ENCODE measurements at regions not wholly inside any gene's neighbourhood (a gene's known extent, or its start where the extent isn't known, plus 50 kb on each side); places are given as distances from the start of the nearest gene placed in this dataset.

GRCh38 chr7:375321-375831 lies 85.4 kb downstream of the FOXL3 start:
- Mint-ChIP-seq H3K4me3 (no peak overlapping the region), H3K9me3 (no peaks in the 10 kb centered on the region), H3K27ac (no peak overlapping the region), H3K27me3 (ENCODE audit: low read depth) (no peaks in the 10 kb centered on the region), H3K4me1 (ENCODE audit: low read depth) (peaks cover 8% of the 10 kb centered on the region), H3K36me3 (ENCODE audit: low read depth) (no peaks in the 10 kb centered on the region)
- CTCF ChIA-PET, result no interaction called here
- no peak for DNase-seq
- intact Hi-C loops (cut with micrococcal nuclease), result no loop called here

GRCh38 chr7:375901-376305 lies 85.9 kb downstream of the FOXL3 start:
- Mint-ChIP-seq H3K4me3 (no peak overlapping the region), H3K27ac (no peak overlapping the region), H3K9me3 (no peaks in the 10 kb centered on the region), H3K4me1 (ENCODE audit: low read depth) (peaks cover 11% of the 10 kb centered on the region), H3K27me3 (ENCODE audit: low read depth) (no peaks in the 10 kb centered on the region), H3K36me3 (ENCODE audit: low read depth) (no peaks in the 10 kb centered on the region)
- no peak for DNase-seq
- CTCF ChIA-PET, result no interaction called here
- intact Hi-C loops (cut with micrococcal nuclease), result no loop called here

GRCh38 chr7:376306-377079 lies 86.5 kb downstream of the FOXL3 start:
- CTCF ChIA-PET, result no interaction called here
- Mint-ChIP-seq H3K27ac (no peak overlapping the region), H3K36me3 (ENCODE audit: low read depth) (no peaks in the 10 kb centered on the region), H3K4me3 (no peak overlapping the region), H3K9me3 (no peaks in the 10 kb centered on the region), H3K27me3 (ENCODE audit: low read depth) (no peaks in the 10 kb centered on the region), H3K4me1 (ENCODE audit: low read depth) (peaks cover 16% of the 10 kb centered on the region)
- no peak for DNase-seq
- intact Hi-C loops (cut with micrococcal nuclease), result no loop called here

DNA sequence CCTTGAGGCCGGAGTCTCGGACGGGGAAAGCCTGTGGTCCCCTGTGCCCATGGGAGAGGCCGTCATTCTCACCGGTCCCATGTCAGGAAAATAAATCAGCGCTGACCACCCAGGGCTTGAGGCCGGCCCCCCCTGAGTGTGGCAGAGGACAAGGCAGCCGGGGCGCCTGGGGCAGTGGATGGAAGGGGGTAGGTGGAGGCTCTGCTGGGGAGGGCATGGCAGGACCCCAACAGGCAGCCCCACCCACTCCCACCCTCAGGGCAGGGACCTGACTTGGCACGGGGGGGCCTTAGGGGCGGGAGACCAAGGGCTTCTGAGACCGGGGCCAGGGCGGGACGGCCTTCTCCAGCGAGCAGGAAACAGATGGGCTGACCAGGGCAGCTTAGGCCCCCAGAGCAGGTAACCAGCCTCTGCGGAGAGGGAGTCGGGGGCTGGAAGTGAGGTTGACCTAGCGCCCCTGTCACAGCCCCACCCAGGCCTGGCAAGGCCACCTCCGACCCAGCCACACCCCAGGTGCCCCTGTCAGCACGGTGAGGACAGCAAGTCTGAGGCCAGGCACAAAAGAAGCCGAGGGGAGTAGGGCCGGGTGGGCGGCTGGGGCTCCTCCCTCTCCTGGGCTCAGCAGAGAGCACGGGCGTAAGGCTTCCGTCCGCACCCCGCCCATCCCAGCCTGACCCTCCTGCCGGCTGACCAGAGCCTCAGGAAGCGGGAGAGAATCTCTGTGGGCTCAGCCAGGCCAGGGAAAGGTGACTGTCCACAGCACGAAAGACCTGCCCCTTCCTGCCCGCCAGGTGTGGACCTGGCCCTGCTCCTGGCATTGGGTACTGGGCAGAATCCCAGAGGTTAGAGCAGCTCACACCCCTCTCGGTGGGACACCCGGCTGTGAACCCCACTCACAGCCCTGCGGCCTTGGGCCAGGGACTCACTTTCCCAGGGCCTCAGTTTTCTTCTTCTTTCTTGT lies 87.4 kb downstream of the FOXL3 start:
- H3K9me3 Mint-ChIP-seq, result no peaks in the 10 kb centered on the region
- no peaks in the 10 kb centered on the region for H3K36me3 Mint-ChIP-seq (ENCODE audit: low read depth)
- H3K27me3 Mint-ChIP-seq (ENCODE audit: low read depth), result no peaks in the 10 kb centered on the region
- CTCF ChIA-PET, result no interaction called here
- H3K4me3 Mint-ChIP-seq, result no peak overlapping the region
- intact Hi-C loops (cut with micrococcal nuclease), result no loop called here
- H3K4me1 Mint-ChIP-seq (ENCODE audit: low read depth), result peaks cover 25% of the 10 kb centered on the region
- peak; percentile 4 for DNase-seq
- H3K27ac Mint-ChIP-seq, result no peak overlapping the region

DNA sequence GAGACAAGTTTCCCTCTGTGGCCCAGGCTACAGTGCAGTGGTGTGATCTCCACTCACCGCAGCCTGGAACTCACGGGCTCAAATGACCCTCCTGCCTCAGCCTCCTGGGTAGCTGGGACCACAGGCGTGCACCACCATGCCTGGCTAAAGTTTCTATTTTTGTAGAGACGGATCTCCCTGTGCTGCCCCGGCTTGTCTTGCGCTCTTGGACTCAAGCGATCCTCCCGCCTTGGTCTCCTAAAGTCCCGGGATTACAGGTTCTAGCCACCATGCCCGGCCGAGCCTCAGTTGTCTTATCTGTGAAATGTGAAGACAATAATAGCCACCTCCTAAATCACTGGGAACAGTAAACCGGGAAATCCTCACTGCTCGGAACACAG lies 88.1 kb downstream of the FOXL3 start:
- Mint-ChIP-seq H3K4me3 (no peak overlapping the region), H3K36me3 (ENCODE audit: low read depth) (no peaks in the 10 kb centered on the region), H3K4me1 (ENCODE audit: low read depth) (peaks cover 28% of the 10 kb centered on the region), H3K9me3 (peaks cover 4% of the 10 kb centered on the region), H3K27ac (no peak overlapping the region), H3K27me3 (ENCODE audit: low read depth) (no peaks in the 10 kb centered on the region)
- intact Hi-C loops (cut with micrococcal nuclease), result no loop called here
- peak; percentile 4 for DNase-seq
- CTCF ChIA-PET, result no interaction called here

- Mint-ChIP-seq H3K27me3 (ENCODE audit: low read depth) (no peaks in the 10 kb centered on the region), H3K4me1 (ENCODE audit: low read depth) (peaks cover 28% of the 10 kb centered on the region), H3K27ac (no peak overlapping the region), H3K4me3 (no peak overlapping the region), H3K9me3 (peaks cover 9% of the 10 kb centered on the region), H3K36me3 (ENCODE audit: low read depth) (no peaks in the 10 kb centered on the region)
- intact Hi-C loops (cut with micrococcal nuclease), result no loop called here
- CTCF ChIA-PET, result no interaction called here
- DNase-seq, result no peak
Observed at GRCh38 chr7:378551-379455, 88.8 kb downstream of the FOXL3 start.

GRCh38 chr7:379456-380138 lies 89.6 kb downstream of the FOXL3 start:
- Mint-ChIP-seq H3K36me3 (ENCODE audit: low read depth) (no peaks in the 10 kb centered on the region), H3K27me3 (ENCODE audit: low read depth) (no peaks in the 10 kb centered on the region), H3K4me3 (peak overlapping the region; percentile 49), H3K9me3 (peaks cover 16% of the 10 kb centered on the region), H3K27ac (no peak overlapping the region), H3K4me1 (ENCODE audit: low read depth) (peaks cover 28% of the 10 kb centered on the region)
- intact Hi-C loops (cut with micrococcal nuclease), result loop anchor here (2.0 kb wide), 1 partner anchor 13 kb away; no protein-coding TSS in a partner anchor
- CTCF ChIA-PET, result no interaction called here
- no peak for DNase-seq

GRCh38 chr7:380139-380485 lies 90.1 kb downstream of the FOXL3 start:
- intact Hi-C loops (cut with micrococcal nuclease), result loop anchor here (2.0 kb wide), 1 partner anchor 13 kb away; no protein-coding TSS in a partner anchor
- peak; percentile 40 for DNase-seq
- Mint-ChIP-seq H3K4me1 (ENCODE audit: low read depth) (peaks cover 28% of the 10 kb centered on the region), H3K27ac (no peak overlapping the region), H3K27me3 (ENCODE audit: low read depth) (no peaks in the 10 kb centered on the region), H3K36me3 (ENCODE audit: low read depth) (no peaks in the 10 kb centered on the region), H3K4me3 (peak overlapping the region; percentile 49), H3K9me3 (peaks cover 16% of the 10 kb centered on the region)
- CTCF ChIA-PET, result interaction anchor here (2.6 kb wide), 1 partner anchor 8 kb away, joined by 7 read pairs; no protein-coding TSS in a partner anchor

GRCh38 chr7:380711-381210 lies 90.8 kb downstream of the FOXL3 start:
- Mint-ChIP-seq H3K27ac (peak overlapping the region; percentile 72), H3K4me1 (ENCODE audit: low read depth) (peaks cover 28% of the 10 kb centered on the region), H3K36me3 (ENCODE audit: low read depth) (no peaks in the 10 kb centered on the region), H3K4me3 (no peak overlapping the region), H3K9me3 (peaks cover 16% of the 10 kb centered on the region), H3K27me3 (ENCODE audit: low read depth) (no peaks in the 10 kb centered on the region)
- DNase-seq, result no peak
- CTCF ChIA-PET, result interaction anchor here (2.6 kb wide), 1 partner anchor 9 kb away, joined by 7 read pairs; no protein-coding TSS in a partner anchor
- intact Hi-C loops (cut with micrococcal nuclease), result loop anchor here (2.0 kb wide), 1 partner anchor 14 kb away; no protein-coding TSS in a partner anchor

GRCh38 chr7:381211-382042 lies 91.5 kb downstream of the FOXL3 start:
- CTCF ChIA-PET, result interaction anchor here (0.7 to 2.6 kb wide), 2 partner anchors 9 to 36 kb away, joined by 5 to 7 read pairs; no protein-coding TSS in a partner anchor
- peak; percentile 59 for DNase-seq
- peaks cover 16% of the 10 kb centered on the region for H3K9me3 Mint-ChIP-seq
- intact Hi-C loops (cut with micrococcal nuclease), result loop anchor here (2.0 kb wide), 1 partner anchor 15 kb away; no protein-coding TSS in a partner anchor
- H3K4me1 Mint-ChIP-seq (ENCODE audit: low read depth), result peaks cover 28% of the 10 kb centered on the region
- no peak overlapping the region for H3K4me3 Mint-ChIP-seq
- H3K27me3 Mint-ChIP-seq (ENCODE audit: low read depth), result no peaks in the 10 kb centered on the region
- H3K27ac Mint-ChIP-seq, result peak overlapping the region; percentile 72
- H3K36me3 Mint-ChIP-seq (ENCODE audit: low read depth), result no peaks in the 10 kb centered on the region

Measured in activated naive CD4-positive, alpha-beta T cell treated with anti-CD3 and anti-CD28 coated beads for 36 hours (primary cell).